Karpas-422 (cell line): ENCODE measurements at regions not wholly inside any gene's neighbourhood (a gene's known extent, or its start where the extent isn't known, plus 50 kb on each side); places are given as distances from the start of the nearest gene placed in this dataset.

Source experiments
- DNase-seq: peaks from one replicate; pipeline ENCODE4 v3.0.0-alpha.2; 2015
- H2AFZ ChIP-seq: fragments of 200-600 bp; sonication (generic); 2 replicates; pipeline ENCODE4 v1.6.1; 2014; ENCODE audit warnings: antibody characterized with exemption, low read length, mixed read lengths
- H3K27ac ChIP-seq: fragments of 200-600 bp; sonication (generic); 2 replicates; pipeline ENCODE4 v1.5.1; 2014; ENCODE audit warnings: mild to moderate bottlenecking, low read length, moderate library complexity
- H3K27me3 ChIP-seq: fragments of 200-600 bp; sonication (generic); 2 replicates; pipeline ENCODE4 v1.6.1; 2014; ENCODE audit warnings: low read length, mixed read lengths
- H3K36me3 ChIP-seq: fragments of 200-600 bp; sonication (generic); 2 replicates; pipeline ENCODE4 v1.6.1; 2014; ENCODE audit warnings: low read length, mixed read lengths; ENCODE audit not compliant: insufficient read depth
- H3K4me1 ChIP-seq: fragments of 200-600 bp; sonication (generic); 2 replicates; pipeline ENCODE4 v1.6.1; 2014; ENCODE audit warnings: mild to moderate bottlenecking, low read length, mixed read lengths
- H3K4me2 ChIP-seq: fragments of 200-600 bp; sonication (generic); 2 replicates; pipeline ENCODE4 v1.6.1; 2014; ENCODE audit warnings: low read length, low read depth, mild to moderate bottlenecking; ENCODE audit not compliant: poor library complexity, severe bottlenecking
- H3K4me3 ChIP-seq: fragments of 200-600 bp; sonication (generic); 2 replicates; pipeline ENCODE4 v1.5.1; 2014; ENCODE audit warnings: mild to moderate bottlenecking, antibody characterized with exemption, low read length, mixed read lengths
- H3K79me2 ChIP-seq: fragments of 200-600 bp; sonication (generic); 2 replicates; pipeline ENCODE4 v1.6.1; 2014; ENCODE audit warnings: mild to moderate bottlenecking, low read length, mixed read lengths
- H3K9ac ChIP-seq: fragments of 200-600 bp; sonication (generic); 2 replicates; pipeline ENCODE4 v1.6.0; 2014; ENCODE audit warnings: low read length
- H3K9me2 ChIP-seq: fragments of 200-600 bp; sonication (generic), shearing (Covaris generic); replicated peaks from 2 replicates; pipeline ENCODE4 v1.6.0; 2014; ENCODE audit warnings: mild to moderate bottlenecking, low read length, moderate library complexity; ENCODE audit not compliant: insufficient read depth
- H3K9me3 ChIP-seq: fragments of 300-700, 200-600 bp; sonication (generic); 2 replicates; pipeline ENCODE4 v1.6.1; 2014; ENCODE audit warnings: low read length, mixed read lengths
- H4K20me1 ChIP-seq: fragments of 200-600 bp; sonication (generic); 2 replicates; pipeline ENCODE4 v1.6.1; 2014; ENCODE audit warnings: mild to moderate bottlenecking, antibody characterized with exemption, low read length, low read depth; ENCODE audit not compliant: insufficient read depth

DNA sequence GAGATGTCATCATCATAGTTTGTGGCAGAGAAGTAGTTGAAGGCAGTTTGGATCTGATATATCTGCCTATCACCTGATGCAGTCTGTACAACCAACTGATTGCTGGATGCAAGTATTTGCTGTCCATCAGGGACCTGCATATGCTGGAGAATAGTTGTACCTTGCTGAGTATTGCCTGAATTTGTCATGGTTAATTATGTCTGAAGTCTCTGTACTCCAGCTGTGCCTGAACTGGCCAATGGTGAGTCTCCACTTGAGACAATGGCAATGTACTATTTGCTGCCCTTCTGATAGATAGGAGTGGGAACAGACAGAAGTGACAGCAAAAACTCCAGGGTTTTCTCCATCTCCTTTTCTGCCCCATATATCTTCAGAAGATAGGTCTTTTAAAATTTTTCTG is 531.5 kb downstream of the EPHA7 start:
- no peak overlapping the region for H3K4me2 ChIP-seq

GRCh38 chr6:92879526-92879925 is 539.8 kb downstream of the EPHA7 start:
- Histone ChIP-seq H3K4me2 (no peak overlapping the region), H3K27ac (no peak overlapping the region), H4K20me1 (no peaks in the 10 kb centered on the region), H3K79me2 (no peaks in the 10 kb centered on the region), H3K27me3 (no peaks in the 10 kb centered on the region), H3K9me3 (peaks cover 8% of the 10 kb centered on the region), H2AFZ (no peak overlapping the region), H3K36me3 (no peaks in the 10 kb centered on the region), H3K9me2 (no peaks in the 10 kb centered on the region), H3K9ac (no peak overlapping the region), H3K4me3 (no peak overlapping the region), H3K4me1 (no peaks in the 10 kb centered on the region)
- no peak for DNase-seq

More for the DNA sequence above, 531.5 kb downstream of the EPHA7 start:
- H3K27ac ChIP-seq: no peak overlapping the region
- no peak overlapping the region for H3K4me3 ChIP-seq
- H3K27me3 ChIP-seq: no peaks in the 10 kb centered on the region
- H3K4me1 ChIP-seq: no peaks in the 10 kb centered on the region
- H3K9me3 ChIP-seq: peaks cover 21% of the 10 kb centered on the region
- H3K79me2 ChIP-seq: no peaks in the 10 kb centered on the region
- H3K9ac ChIP-seq: no peak overlapping the region
- H4K20me1 ChIP-seq: no peaks in the 10 kb centered on the region
- no peaks in the 10 kb centered on the region for H3K9me2 ChIP-seq
- DNase-seq: no peak
- no peaks in the 10 kb centered on the region for H3K36me3 ChIP-seq
- H2AFZ ChIP-seq: no peak overlapping the region

DNA sequence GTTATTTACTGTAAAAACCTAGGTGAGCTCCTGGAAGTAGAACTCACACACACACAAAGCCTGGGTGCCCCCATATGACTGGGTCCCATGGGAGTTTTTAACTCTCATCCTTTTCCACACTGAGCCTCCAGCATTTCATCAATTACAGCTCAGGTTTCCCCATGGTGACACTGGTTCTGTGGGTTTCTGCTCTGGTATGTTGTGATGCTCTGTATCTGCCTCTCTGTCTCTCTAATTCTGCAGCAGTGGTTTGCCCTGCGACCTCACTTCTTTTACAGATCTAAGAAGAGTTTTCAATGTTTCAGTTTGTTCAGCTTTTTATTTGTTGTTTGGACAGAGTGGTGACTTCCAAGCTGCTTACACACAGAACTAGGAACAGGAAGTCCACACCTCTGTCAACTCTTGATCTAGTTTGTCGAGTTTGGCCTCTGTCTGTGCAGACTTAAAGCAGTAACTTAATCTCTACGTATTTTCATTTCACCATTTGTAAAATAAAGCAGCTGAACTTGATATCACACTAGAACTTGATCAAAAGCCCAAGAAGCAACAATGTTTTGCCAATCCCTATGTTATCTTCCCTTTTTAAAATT is 554.3 kb downstream of the EPHA7 start:
- Histone ChIP-seq H2AFZ (no peak overlapping the region), H4K20me1 (no peaks in the 10 kb centered on the region), H3K36me3 (no peaks in the 10 kb centered on the region), H3K4me1 (no peaks in the 10 kb centered on the region), H3K27me3 (no peaks in the 10 kb centered on the region), H3K27ac (no peak overlapping the region), H3K79me2 (no peaks in the 10 kb centered on the region), H3K9me3 (peaks cover 14% of the 10 kb centered on the region), H3K4me2 (no peak overlapping the region), H3K9me2 (no peaks in the 10 kb centered on the region), H3K4me3 (no peak overlapping the region), H3K9ac (no peak overlapping the region)
- no peak for DNase-seq

DNA sequence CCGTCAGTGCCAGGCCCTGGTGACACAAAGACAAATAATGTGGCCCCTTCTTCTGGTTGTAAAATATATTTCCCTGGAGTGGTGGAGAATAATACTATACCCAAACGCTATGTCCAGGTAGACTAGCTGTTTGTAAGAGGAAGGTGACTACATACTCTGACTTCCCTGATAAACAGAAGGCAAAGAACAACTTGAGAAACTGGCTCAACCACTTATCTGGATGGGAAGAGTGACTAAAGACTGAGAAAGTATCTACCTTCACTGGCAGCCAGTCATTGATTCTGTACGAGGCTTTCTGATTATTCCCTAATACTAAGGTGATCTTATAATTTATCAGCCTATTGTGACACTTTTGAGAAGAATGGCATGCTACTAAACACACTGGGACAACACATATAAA is 569.7 kb downstream of the EPHA7 start:
- Histone ChIP-seq H3K9ac (no peak overlapping the region), H4K20me1 (no peaks in the 10 kb centered on the region), H3K79me2 (no peaks in the 10 kb centered on the region), H3K27ac (no peak overlapping the region), H2AFZ (no peak overlapping the region), H3K4me3 (no peak overlapping the region), H3K27me3 (no peaks in the 10 kb centered on the region), H3K9me2 (no peaks in the 10 kb centered on the region), H3K36me3 (no peaks in the 10 kb centered on the region), H3K4me1 (no peaks in the 10 kb centered on the region), H3K4me2 (no peak overlapping the region), H3K9me3 (peaks cover 20% of the 10 kb centered on the region)
- DNase-seq: no peak

DNA sequence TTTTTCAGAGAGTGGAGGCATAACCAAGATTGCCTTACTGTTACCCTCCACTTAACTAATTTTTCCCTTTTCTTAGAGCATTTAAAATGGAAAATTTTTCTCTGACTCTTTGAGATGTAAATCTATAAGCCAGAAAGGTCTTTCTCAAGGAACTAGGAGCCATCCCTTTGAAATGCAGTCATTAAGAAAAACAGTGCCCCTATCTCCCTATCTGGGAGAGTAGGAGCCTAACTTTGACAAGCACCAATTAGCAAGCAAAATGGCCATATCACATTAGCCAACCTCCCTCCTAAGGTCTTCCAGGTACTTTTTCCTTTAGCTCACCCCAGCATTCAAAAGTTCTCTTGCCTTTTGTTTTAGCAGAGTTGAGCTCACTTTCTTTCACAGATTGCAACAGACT is 570.5 kb downstream of the EPHA7 start:
- Histone ChIP-seq H3K79me2 (no peaks in the 10 kb centered on the region), H3K9ac (no peak overlapping the region), H3K27me3 (no peaks in the 10 kb centered on the region), H3K4me3 (no peak overlapping the region), H4K20me1 (no peaks in the 10 kb centered on the region), H3K9me2 (no peaks in the 10 kb centered on the region), H3K4me1 (no peaks in the 10 kb centered on the region), H3K9me3 (peaks cover 17% of the 10 kb centered on the region), H3K27ac (no peak overlapping the region), H2AFZ (no peak overlapping the region), H3K36me3 (no peaks in the 10 kb centered on the region), H3K4me2 (no peak overlapping the region)
- DNase-seq: no peak

DNA sequence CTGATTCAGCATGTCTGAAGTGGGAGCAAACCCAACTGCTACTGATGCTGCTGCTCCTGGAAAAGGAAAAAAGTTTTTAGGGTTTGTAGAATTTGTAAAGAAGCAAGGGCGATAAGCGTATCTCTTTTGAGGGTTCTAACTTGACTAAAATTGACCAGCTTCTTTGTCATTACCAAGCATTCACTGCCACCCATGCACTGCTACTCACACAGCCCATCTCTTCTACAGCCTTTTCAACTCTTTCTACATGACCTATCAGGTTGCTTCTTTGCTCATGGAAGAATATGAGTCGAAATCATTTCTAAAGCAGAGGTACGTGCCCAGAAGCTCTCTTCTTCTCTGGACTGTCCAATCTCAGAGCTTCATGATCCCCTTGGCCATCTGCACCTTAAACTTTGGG is 570.9 kb downstream of the EPHA7 start:
- no peaks in the 10 kb centered on the region for H4K20me1 ChIP-seq
- no peaks in the 10 kb centered on the region for H3K36me3 ChIP-seq
- no peak overlapping the region for H2AFZ ChIP-seq
- H3K79me2 ChIP-seq: no peaks in the 10 kb centered on the region
- peaks cover 17% of the 10 kb centered on the region for H3K9me3 ChIP-seq
- no peak overlapping the region for H3K27ac ChIP-seq
- H3K4me2 ChIP-seq: no peak overlapping the region
- H3K9me2 ChIP-seq: no peaks in the 10 kb centered on the region
- no peak overlapping the region for H3K9ac ChIP-seq
- H3K4me3 ChIP-seq: no peak overlapping the region
- no peaks in the 10 kb centered on the region for H3K4me1 ChIP-seq
- H3K27me3 ChIP-seq: no peaks in the 10 kb centered on the region
- DNase-seq: no peak

- no peaks in the 10 kb centered on the region for H4K20me1 ChIP-seq
- H3K9me3 ChIP-seq: peaks cover 17% of the 10 kb centered on the region
- H3K9me2 ChIP-seq: no peaks in the 10 kb centered on the region
- H3K27me3 ChIP-seq: no peaks in the 10 kb centered on the region
- H3K9ac ChIP-seq: no peak overlapping the region
- H3K4me1 ChIP-seq: no peaks in the 10 kb centered on the region
- no peak overlapping the region for H3K27ac ChIP-seq
- no peak overlapping the region for H2AFZ ChIP-seq
- no peak overlapping the region for H3K4me2 ChIP-seq
- no peak overlapping the region for H3K4me3 ChIP-seq
- no peaks in the 10 kb centered on the region for H3K36me3 ChIP-seq
- H3K79me2 ChIP-seq: no peaks in the 10 kb centered on the region
- DNase-seq: no peak
Observed at GRCh38 chr6:92847988-92848387, 571.4 kb downstream of the EPHA7 start.

- DNase-seq: no peak
- H3K4me3 ChIP-seq: no peak overlapping the region
- no peak overlapping the region for H3K4me2 ChIP-seq
- H3K27ac ChIP-seq: no peak overlapping the region
- no peak overlapping the region for H2AFZ ChIP-seq
- no peaks in the 10 kb centered on the region for H3K36me3 ChIP-seq
- H3K9me2 ChIP-seq: no peaks in the 10 kb centered on the region
- H3K4me1 ChIP-seq: no peaks in the 10 kb centered on the region
- no peaks in the 10 kb centered on the region for H4K20me1 ChIP-seq
- H3K27me3 ChIP-seq: no peaks in the 10 kb centered on the region
- H3K9me3 ChIP-seq: peaks cover 11% of the 10 kb centered on the region
- H3K9ac ChIP-seq: no peak overlapping the region
- H3K79me2 ChIP-seq: no peaks in the 10 kb centered on the region
Observed at GRCh38 chr6:92840246-92840930, 579.0 kb downstream of the EPHA7 start.
